HG03469 (cell line): ENCODE measurements at regions not wholly inside any gene's neighbourhood (a gene's known extent, or its start where the extent isn't known, plus 50 kb on each side); places are given as distances from the start of the nearest gene placed in this dataset.

Experiments
- ATAC-seq: cut with Tn5 transposase; IDR thresholded peaks from one replicate; pipeline ENCODE4 v1.9.1; 2021; ENCODE audit warnings: mild to moderate bottlenecking, moderate library complexity, moderate number of reproducible peaks; ENCODE audit not compliant: unreplicated experiment

GRCh38 chr22:46089426-46090035 is 60.8 kb upstream of the PPARA start:
- ATAC-seq: no peak

- no peak for ATAC-seq
These were observed 60.2 kb upstream of the PPARA start for GRCh38 chr22:46090036-46090591.

- ATAC-seq: no peak
These were observed 59.6 kb upstream of the PPARA start for GRCh38 chr22:46090631-46091201.

DNA sequence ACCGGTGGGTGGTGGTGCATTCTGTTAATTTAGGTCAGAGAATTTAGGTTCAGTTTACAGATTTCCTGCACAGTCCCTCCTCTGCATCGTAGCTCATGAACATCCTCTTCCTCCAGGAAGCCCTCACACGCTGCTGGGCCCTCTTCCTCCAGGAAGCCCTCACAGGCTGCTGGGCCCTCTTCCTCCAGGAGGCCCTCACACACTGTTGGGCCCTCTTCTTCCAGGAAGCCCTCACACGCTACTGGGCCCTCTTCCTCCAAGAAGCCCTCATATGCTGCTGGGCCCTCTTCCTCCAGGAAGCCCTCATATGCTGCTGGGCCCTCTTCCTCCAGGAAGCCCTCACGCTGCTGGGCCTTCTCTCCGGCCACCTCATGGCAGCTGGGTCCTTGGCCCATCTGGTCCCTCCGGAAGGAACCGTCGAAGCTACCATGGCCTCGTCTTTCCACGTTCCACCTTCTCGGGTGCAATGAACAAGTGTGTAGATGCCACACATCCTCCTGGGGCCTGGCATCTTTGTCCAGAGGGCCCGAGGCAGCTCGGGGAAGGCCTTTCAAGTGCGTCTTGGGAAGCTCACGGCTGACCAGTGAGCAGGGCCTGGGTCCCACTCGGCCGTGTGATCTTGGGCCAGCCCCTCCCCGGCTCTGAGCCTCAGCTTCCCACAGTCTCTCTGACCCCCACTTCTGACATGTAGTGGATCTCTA is 58.9 kb upstream of the PPARA start:
- ATAC-seq: no peak

DNA sequence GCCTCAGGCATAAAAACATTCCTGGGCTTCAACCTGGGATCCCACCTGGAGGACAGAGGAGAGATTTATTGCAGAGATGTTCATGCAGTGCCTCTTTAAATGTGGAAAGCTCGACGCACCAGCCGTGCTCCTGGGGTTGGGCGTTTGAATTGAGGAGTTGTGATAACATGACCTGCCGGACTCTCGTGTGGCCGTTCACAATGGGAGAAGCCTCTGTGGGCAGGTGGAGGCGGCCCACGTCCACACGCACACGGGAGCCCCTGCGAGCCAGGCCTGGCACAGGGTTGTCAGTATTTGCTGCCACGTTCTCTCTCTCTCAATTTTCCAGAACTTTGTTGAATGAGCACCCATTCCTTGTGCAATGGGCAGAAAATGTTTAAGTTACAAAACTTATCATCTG is 58.3 kb upstream of the PPARA start:
- no peak for ATAC-seq

DNA sequence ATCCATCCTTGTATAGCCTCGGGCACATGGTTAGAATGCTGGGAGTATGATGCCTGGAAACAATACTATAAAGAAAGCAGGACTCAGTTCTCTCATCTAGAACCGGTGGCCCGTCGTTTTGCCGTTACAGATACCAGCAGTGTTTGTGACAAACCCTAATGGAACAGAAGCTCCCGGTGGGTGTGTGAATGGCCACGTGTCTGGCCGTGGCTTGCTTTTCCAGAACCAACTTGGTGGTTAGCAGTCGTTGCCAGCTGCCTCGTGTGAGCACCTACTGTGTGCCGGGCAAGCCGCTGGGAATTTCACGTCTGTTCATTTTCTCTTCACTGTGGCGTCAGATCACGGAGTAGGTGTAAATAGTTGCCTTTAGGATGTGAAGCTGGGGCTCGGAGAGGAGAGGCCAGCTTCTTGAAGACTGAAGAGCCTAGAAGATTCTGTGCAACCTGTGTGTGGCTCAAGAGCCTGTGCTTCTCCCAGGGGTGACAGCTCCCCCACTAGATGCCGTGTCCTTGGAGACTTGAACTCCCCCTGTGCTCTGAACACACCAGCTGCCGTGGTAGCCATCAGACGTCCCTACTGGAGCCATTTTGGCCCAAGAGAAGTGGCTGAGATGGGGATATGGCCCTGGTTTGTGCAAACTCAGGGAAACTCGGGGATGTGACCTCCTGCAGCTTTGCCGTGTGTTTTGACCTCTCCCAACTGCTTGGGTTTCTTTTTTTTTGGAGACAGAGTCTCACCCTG is 57.5 kb upstream of the PPARA start:
- no peak for ATAC-seq

GRCh38 chr22:46093796-46094195 is 56.5 kb upstream of the PPARA start:
- no peak for ATAC-seq

- ATAC-seq: no peak
These were observed 55.6 kb upstream of the PPARA start for GRCh38 chr22:46094676-46095075.

DNA sequence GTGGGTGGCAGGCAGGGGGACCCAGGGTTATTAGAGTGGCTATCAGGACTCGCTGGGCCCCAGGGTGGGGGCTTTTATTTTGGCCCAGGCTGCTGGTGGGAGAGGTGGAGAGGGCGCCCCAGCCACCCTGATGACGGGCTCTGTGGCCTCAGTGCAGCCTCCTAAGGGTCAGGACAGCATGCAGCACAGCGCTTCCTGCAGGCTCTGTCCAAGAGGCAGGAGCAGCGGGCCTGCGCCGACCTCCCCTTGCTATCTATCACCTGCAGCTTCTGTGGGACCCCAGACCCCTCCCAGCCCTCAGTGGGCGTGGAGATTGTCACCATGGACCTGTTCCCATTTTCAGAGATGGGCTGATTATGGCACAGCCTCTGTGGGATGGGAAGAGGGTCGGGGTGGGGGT is 54.3 kb upstream of the PPARA start:
- no peak for ATAC-seq

DNA sequence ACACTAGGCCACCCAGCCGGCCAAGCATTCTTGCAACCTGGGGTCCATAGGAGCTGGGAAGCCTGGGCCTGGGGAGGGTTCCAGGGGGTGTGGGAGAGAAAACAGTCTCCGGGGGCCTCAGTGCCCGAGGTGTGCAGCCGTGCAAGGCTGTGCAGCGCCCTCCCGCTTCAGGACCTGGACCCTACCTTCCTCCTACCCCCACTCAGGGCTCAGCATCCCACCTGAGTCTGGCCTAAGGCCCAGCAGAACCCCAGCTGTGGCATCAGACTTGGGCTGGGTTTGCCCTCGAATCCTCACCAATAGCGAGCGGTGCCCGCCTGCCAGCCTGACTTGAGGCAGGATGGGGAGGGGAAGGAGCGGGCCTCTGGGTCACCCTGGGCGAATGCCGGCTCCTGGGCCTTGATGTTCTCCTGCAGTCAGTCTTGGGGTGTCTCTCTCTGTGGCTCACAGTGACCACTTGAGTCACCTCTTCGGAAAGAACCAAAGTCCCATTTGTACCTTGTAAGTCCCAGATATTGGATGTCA is 53.6 kb upstream of the PPARA start:
- ATAC-seq: no peak

DNA sequence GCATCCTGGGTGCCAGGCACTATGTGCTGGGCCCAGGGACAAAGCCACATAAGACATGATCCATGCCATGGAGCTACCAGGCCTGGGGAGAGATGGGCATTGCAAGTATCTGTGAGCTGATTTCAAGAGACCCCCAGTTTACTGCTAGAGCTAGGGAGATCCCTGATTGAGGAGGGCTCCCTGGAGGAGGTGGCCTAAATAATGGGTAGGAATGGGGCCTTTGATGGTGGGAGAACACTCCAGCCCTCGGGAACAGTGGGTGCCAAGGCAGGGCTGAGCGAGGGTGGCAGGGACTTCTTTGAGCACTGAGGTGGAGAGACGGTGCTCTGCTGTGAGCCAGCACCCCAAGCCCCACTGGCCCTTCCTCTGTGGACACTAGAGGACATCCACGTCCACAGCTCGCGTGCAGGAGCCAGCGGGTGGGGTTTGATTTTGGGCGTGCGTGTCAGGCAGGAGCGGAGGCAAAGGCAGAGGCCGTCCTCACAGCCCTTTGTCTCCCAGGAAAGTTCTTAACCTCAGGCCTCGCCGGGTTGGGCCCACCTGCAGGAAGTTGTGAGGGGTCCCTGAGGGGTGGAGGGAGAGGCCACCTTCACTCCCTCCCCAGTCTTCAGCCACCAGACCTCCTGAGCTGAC is 52.9 kb upstream of the PPARA start:
- ATAC-seq: no peak

GRCh38 chr22:46098525-46099475 is 51.5 kb upstream of the PPARA start:
- ATAC-seq: no peak

GRCh38 chr22:46099740-46100139 is 50.6 kb upstream of the PPARA start:
- no peak for ATAC-seq

GRCh38 chr22:46100401-46101105 is 49.8 kb upstream of the PPARA start:
- no peak for ATAC-seq
